Fibroblast of pulmonary artery (primary cell): ENCODE measurements at regions not wholly inside any gene's neighbourhood (a gene's known extent, or its start where the extent isn't known, plus 50 kb on each side); places are given as distances from the start of the nearest gene placed in this dataset.

Experiments used
- DNase-seq: peaks from one replicate; pipeline ENCODE4 v3.0.0-alpha.2; 2010; ENCODE audit warnings: low read depth
- H3K4me3 ChIP-seq: replicated peaks from 2 replicates; pipeline ENCODE4 v1.5.1; 2011; ENCODE audit warnings: low read depth, mild to moderate bottlenecking, control low read depth, low read length, moderate library complexity
- TF ChIP-seq, protein P1 (sequence below): IDR thresholded peaks from 2 replicates; pipeline ENCODE4 v1.5.1; 2011; ENCODE audit warnings: mild to moderate bottlenecking, control low read depth, low read length, inconsistent platforms; ENCODE audit errors: missing control alignments

DNA sequence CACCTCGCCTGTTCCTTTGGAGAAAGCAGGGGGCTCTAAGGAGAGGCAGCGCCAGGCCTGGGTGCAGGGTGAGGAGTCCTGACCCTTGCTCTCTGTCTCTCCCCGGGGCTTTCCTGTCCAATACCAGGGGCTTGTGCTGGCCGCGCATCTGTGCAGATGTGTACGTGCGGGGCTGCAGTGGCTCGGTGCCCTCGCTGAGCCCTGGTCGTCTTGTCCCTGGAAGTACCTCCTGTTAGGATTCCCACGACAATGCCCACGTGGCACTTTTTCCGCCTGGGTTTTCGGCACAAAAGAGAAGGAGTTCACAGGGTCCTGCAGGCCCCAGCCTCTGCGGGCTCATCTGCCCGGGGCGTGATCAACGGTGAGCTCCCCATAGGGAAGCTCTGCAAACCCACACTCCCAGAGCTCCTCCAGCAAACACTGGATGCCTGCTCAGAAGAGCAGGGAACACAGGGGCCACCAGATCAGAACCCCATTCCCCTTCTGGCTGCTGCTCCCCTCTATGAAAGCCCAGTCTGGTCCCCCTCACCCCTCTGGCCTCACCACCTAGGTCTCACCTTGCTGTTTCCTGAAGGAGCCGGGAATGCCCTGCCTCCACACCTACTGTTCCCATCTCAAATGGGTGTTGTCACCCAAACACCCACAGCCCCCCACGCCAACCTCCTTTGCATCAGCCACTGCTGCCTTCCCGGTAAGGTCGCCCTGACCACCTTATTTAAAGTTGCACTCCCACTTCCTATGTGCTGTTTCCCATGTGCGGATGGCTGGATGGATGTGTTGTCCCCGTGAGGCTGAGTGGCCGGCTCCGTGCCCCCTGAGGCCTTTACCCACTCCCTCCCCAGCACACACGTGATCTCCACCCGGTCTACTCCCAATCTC is 62.6 kb upstream of the PRR20G start:
- no peak overlapping the region for H3K4me3 ChIP-seq
- TF ChIP-seq, protein P1, sequence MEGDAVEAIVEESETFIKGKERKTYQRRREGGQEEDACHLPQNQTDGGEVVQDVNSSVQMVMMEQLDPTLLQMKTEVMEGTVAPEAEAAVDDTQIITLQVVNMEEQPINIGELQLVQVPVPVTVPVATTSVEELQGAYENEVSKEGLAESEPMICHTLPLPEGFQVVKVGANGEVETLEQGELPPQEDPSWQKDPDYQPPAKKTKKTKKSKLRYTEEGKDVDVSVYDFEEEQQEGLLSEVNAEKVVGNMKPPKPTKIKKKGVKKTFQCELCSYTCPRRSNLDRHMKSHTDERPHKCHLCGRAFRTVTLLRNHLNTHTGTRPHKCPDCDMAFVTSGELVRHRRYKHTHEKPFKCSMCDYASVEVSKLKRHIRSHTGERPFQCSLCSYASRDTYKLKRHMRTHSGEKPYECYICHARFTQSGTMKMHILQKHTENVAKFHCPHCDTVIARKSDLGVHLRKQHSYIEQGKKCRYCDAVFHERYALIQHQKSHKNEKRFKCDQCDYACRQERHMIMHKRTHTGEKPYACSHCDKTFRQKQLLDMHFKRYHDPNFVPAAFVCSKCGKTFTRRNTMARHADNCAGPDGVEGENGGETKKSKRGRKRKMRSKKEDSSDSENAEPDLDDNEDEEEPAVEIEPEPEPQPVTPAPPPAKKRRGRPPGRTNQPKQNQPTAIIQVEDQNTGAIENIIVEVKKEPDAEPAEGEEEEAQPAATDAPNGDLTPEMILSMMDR, result no peak
- DNase-seq, result no peak

DNA sequence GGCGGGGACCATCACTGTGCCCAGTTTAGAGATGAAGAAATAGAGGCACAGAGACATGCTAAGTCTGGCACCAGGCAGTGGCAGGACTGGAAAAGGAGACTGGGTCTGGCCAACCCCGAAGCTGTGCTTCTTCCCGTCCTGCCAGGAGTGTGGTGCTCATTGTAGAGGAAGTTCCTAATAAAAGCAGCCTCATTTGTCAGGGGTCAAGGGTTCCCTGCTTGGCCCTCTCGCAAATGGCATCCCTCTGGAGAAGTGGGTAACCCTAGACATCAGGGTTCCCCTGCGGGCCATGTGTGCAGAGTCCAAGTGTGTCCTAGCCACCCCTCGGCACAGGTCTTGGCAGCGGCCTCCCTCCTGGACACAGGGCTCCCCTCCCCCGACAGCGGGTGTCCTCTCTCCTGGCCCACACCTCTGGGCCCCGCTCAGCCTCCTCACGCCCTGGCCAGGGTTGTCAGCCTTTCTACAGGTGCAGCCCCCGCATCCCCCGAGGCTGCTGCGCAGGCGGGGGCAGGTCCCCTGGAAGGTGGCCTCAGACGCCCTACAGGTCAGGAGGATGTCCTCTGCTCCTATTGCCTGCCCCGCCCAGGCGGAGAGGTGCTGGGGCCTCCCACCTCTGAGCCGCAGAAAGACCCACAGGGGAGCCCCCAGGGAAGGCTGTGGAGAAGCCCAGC is 61.8 kb upstream of the PRR20G start:
- TF ChIP-seq, protein P1, result no peak
- DNase-seq, result no peak
- H3K4me3 ChIP-seq, result no peak overlapping the region

DNA sequence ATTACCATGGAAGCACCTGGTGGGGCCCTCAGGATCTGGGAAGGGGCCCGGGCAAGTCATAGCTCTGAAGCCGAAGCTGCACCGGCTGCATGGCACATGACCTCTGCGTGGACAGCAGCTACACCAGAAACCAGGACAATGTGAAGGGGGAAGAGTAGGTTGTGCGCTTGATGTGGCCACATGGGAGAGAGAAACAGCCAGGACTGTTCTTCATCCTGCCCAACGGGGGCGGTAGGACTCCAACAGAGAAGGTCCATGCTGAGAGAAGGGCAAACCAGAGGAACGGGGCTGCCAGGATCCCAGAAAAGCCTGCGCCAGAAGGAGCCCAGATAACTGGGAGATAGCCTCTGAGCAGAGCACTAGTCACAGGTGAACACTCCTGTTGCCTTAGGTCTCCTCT is 54.9 kb upstream of the PRR20G start:
- TF ChIP-seq, protein P1, result no peak
- H3K4me3 ChIP-seq, result no peak overlapping the region
- DNase-seq, result no peak

DNA sequence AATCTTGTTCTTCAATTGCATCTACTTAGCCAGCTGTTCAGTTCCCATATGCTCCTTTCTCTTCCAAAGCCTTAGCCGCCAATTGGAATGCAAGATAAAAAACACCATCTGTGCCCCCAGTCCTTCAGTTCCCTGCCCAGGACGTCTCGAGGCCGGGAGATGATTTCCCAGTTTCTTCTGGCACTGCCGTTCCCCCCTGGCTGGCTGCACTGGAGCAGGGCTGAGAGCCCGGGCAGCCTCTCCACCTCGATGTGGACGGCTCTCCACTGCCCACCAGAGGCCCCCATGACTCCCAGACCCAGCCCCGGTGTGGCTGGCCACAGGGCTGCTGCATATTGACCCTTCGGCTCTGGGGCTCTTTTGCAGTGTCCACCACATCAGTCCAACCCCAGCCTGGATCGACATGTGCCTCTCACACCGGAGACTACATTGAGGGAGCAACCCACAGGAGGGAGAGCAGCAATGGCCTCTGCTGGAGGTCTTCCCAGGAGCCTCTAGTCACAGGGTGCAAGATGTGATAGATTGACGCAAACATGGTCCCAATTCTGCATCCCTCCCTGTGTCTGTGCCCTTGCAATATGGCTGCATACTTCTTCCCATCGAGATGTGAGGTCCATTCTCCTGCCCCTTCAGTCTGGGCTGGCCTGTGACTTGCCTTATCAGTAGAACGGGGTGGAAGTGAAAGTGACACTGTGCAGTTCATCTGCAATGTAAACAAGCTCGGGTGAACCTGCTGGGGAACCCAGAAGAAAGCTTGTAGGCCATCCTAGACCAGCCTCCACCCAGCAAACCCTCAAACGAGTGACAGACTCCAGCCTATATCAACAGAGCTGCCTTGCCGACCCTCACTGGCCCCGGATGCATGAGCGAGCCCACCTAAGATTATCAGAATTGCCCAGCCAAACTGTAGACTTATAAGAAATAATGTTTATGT is 52.3 kb upstream of the PRR20G start:
- no peak overlapping the region for H3K4me3 ChIP-seq
- TF ChIP-seq, protein P1, result no peak
- DNase-seq, result no peak

DNA sequence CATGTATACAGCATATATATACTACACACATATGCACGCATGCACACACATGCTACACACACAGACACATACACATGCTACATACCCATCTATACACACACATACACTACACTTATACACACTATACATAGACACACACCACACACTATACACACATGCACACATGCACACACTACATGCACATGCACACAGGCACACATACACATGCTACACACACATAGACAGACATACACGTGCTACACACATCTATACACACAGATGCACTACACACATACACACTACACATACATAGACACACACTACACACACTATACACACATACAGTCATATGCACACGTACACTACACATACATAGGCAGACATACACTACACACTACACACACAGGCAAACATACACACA is 51.2 kb upstream of the PRR20G start:
- DNase-seq, result no peak
- TF ChIP-seq, protein P1, result no peak
- H3K4me3 ChIP-seq, result no peak overlapping the region

DNA sequence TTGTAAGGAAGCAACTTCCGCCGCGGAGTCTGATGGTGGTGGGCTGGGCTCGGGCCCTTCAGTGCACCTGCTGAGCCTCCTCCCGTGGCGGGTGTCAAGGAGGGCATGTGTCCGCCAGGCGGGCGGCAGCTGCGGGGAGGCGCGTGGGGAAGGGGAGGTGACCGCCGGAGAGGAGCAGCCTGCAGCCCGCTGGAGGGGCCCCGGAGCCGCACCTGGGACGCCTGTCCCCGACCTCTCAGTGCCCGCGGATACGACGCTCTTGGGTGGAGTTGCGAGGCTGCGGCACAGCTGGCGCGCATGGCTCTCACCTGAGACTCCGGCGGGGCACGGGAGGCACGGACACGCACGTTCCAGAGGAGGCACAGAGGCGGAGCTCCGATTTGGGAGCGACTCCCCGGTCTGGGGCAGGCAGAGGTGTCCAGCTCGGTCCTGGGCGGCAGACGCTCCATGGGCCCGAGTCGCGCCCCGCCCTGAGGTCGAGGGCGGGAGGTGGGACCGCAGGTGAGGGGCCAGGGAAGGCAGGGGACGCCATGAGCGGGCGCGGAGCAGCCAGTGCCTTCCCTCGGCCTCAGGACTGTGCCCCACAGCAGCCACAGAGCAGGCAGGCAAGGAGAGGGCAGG is 50.2 kb upstream of the PRR20G start:
- DNase-seq, result no peak
- TF ChIP-seq, protein P1, result no peak
- H3K4me3 ChIP-seq, result no peak overlapping the region
